ENCODE measurements at regions not wholly inside any gene's neighbourhood (a gene's known extent, or its start where the extent isn't known, plus 50 kb on each side); places are given as distances from the start of the nearest gene placed in this dataset.

DNA sequence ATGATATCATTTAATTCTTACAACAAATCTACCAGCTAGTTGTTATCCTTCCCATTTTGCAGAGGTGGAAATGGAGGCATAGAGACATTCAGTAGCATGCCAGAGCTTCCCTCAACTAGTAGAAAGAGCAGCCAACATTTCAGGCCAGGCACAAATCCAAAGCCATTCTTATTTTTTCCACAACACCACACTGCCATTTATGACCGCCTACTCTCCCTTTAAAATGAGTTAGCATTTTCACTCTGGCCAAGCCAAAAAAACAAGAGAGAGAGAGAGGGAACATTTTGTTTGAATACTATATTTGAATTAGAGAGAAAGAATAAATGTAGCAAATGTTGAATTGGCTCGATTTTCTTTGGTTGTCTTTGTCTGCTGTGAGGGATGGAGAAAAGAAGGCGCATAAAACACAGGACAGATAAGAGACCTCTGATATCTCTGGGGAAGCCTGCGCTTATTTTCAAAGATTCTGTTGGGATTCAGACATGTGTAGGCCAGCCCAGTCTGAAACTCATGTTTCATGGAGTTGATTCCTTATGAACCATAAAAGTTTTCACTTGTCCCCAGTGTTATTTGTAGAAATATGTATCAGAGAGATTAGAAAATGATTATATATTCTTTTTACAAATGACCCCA lies 265.7 kb downstream of the RAB28 start:
- TF ChIP-seq, protein P1, sequence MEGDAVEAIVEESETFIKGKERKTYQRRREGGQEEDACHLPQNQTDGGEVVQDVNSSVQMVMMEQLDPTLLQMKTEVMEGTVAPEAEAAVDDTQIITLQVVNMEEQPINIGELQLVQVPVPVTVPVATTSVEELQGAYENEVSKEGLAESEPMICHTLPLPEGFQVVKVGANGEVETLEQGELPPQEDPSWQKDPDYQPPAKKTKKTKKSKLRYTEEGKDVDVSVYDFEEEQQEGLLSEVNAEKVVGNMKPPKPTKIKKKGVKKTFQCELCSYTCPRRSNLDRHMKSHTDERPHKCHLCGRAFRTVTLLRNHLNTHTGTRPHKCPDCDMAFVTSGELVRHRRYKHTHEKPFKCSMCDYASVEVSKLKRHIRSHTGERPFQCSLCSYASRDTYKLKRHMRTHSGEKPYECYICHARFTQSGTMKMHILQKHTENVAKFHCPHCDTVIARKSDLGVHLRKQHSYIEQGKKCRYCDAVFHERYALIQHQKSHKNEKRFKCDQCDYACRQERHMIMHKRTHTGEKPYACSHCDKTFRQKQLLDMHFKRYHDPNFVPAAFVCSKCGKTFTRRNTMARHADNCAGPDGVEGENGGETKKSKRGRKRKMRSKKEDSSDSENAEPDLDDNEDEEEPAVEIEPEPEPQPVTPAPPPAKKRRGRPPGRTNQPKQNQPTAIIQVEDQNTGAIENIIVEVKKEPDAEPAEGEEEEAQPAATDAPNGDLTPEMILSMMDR (IDR thresholded peaks at IDR 0.05; ENCODE audit: extremely low read depth, insufficient read depth, missing control alignments) = no peak
- no peak for DNase-seq (ENCODE audit: low spot score)
- in situ Hi-C loops (cut with MboI; ENCODE audit: low pct_unique_long_range_greater_than_20kb, low sequenced_read_pairs, unreplicated experiment) = no loop called here

DNA sequence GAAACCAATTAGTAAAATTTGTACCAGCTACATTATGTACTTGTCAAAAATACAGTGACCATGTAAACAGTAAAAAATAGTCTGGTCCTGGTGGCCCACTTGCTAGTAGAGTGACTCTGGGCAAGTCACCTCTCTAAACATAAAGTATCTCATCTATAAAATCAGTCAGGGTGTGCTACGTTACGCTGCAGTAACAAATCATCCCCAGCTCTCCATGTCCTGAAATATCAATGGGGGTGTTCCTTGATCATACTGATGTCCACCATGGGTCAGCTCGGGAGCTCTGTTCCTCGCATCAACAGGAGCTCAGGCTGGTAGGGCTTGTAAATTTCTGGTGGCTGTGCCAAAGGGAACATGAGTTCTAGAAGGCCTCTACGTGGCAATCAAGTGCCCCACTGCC lies 268.6 kb downstream of the RAB28 start:
- no peak for DNase-seq (ENCODE audit: low spot score)
- TF ChIP-seq, protein P1 (IDR thresholded peaks at IDR 0.05; ENCODE audit: extremely low read depth, insufficient read depth, missing control alignments) = no peak
- in situ Hi-C loops (cut with MboI; ENCODE audit: low pct_unique_long_range_greater_than_20kb, low sequenced_read_pairs, unreplicated experiment) = no loop called here

DNA sequence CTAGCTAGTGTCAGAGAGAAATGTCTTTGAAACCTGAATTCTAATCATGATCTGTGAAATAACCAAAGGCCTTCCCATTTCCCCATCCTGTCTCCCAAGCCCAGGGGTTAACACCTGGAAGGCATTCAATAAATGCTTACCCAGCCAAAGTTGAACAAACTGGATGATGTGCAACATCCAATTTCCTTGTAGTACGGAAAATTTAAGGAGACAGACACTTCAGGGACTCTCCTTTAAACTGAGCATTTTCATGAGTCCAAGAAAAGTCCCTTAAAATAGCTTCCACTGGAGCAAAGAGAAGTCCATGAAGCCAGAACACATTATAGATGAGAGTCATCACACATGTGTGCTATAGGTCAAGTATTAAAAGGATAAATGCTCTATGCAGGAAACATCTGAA lies 271.2 kb downstream of the RAB28 start:
- TF ChIP-seq, protein P1 (IDR thresholded peaks at IDR 0.05; ENCODE audit: extremely low read depth, insufficient read depth, missing control alignments) = no peak
- in situ Hi-C loops (cut with MboI; ENCODE audit: low pct_unique_long_range_greater_than_20kb, low sequenced_read_pairs, unreplicated experiment) = no loop called here
- no peak for DNase-seq (ENCODE audit: low spot score)

DNA sequence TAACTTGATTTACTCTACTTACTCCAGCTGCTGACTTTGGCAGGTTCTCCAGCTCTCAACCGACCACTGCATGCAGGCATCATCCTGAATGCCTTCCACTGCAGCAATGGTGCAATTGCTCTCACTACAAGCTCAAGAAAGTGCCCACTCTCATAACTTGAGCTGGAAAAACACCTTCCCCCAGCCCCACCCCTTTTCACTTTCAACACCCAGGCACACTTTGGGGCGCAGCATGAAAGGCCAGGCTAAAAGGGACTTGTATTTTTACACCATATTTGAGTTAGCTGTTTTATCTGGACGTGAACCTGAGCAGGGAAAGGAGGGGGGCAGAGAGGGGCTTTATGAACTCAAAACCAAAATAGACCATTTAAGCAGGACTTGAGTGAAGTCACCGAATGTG lies 274.5 kb downstream of the RAB28 start:
- TF ChIP-seq, protein P1 (IDR thresholded peaks at IDR 0.05; ENCODE audit: extremely low read depth, insufficient read depth, missing control alignments) = no peak
- no peak for DNase-seq (ENCODE audit: low spot score)
- in situ Hi-C loops (cut with MboI; ENCODE audit: low pct_unique_long_range_greater_than_20kb, low sequenced_read_pairs, unreplicated experiment) = no loop called here

DNA sequence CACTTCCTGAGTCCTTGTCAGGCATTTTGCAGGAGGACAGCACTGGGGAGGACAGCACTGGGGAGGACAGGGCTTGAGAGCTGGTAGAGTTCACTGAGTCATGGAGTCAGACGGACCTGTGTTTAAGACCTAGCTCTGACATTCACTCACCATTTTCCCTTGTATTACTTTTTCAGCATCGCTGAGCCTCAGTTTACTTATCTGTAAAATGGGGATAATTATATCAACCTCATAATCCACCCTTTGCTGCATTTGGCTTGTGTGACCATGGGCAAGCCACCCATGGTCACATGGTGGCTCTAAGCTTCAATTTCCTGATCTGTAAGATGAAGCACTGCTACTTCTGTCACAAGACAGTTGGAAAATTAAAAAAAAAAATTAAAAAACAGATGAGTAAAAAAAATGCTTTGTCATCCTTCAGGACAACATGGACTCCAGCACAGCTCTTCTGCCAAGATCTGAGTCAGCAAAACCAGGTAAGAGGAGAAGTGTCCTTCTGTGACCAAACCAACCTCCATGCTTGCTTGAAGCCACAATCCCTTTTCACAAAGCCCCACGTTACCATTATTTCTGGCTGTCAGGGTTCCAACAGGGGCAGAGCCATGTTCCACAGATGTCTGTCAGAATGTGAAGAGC lies 275.5 kb downstream of the RAB28 start:
- in situ Hi-C loops (cut with MboI; ENCODE audit: low pct_unique_long_range_greater_than_20kb, low sequenced_read_pairs, unreplicated experiment) = no loop called here
- no peak for DNase-seq (ENCODE audit: low spot score)
- TF ChIP-seq, protein P1 (IDR thresholded peaks at IDR 0.05; ENCODE audit: extremely low read depth, insufficient read depth, missing control alignments) = no peak

DNA sequence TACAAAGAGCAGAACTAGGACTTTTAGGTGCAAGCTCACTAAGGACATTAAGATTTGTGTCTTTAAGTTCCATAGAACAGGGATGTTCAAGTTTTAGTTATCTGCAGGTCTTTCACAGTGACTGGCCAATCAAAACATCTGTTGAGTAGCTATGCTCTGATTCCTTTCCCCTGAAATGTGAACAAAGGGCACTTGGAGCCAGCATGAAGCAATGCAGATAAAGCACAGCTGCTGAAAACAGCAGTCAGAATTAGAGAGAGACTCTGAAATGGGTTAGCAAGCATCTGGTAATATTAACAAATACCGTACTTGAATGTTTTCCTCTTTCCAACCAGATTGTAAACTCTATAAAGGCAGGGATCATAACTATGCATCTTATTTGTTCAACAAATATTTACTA lies 276.9 kb downstream of the RAB28 start:
- no peak for DNase-seq (ENCODE audit: low spot score)
- TF ChIP-seq, protein P1 (IDR thresholded peaks at IDR 0.05; ENCODE audit: extremely low read depth, insufficient read depth, missing control alignments) = no peak
- in situ Hi-C loops (cut with MboI; ENCODE audit: low pct_unique_long_range_greater_than_20kb, low sequenced_read_pairs, unreplicated experiment) = no loop called here

All from GM13977 (cell line).